ENCODE measurements at regions not wholly inside any gene's neighbourhood (a gene's known extent, or its start where the extent isn't known, plus 50 kb on each side); places are given as distances from the start of the nearest gene placed in this dataset.

DNA sequence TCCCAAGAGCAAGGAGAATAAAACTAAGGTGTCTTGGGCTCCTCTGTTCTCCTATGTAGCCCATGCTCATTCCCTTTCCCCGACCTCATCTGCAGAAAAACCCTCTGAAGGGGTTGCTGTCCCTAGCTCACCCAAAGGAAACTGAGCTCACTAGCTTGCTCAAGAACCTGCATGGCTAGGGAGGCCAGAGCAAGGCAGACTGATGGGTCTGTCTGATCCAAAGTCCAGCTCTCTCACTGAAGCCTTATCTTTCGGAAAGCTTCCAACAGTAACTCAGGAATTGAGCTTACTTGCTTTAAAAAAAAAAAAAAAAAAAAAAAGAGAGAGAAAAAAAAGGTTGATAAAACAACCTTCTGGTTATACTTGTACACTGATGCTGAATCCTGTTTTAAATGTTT is 141.4 kb upstream of the TOPAZ1 start:
- TF ChIP-seq, protein P1, sequence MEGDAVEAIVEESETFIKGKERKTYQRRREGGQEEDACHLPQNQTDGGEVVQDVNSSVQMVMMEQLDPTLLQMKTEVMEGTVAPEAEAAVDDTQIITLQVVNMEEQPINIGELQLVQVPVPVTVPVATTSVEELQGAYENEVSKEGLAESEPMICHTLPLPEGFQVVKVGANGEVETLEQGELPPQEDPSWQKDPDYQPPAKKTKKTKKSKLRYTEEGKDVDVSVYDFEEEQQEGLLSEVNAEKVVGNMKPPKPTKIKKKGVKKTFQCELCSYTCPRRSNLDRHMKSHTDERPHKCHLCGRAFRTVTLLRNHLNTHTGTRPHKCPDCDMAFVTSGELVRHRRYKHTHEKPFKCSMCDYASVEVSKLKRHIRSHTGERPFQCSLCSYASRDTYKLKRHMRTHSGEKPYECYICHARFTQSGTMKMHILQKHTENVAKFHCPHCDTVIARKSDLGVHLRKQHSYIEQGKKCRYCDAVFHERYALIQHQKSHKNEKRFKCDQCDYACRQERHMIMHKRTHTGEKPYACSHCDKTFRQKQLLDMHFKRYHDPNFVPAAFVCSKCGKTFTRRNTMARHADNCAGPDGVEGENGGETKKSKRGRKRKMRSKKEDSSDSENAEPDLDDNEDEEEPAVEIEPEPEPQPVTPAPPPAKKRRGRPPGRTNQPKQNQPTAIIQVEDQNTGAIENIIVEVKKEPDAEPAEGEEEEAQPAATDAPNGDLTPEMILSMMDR (IDR thresholded peaks at IDR 0.05), result no peak
- Histone ChIP-seq H3K4me3 (no peak overlapping the region), H3K27ac (no peak overlapping the region)
- DNase-seq (ENCODE audit: low spot score), result no peak

DNA sequence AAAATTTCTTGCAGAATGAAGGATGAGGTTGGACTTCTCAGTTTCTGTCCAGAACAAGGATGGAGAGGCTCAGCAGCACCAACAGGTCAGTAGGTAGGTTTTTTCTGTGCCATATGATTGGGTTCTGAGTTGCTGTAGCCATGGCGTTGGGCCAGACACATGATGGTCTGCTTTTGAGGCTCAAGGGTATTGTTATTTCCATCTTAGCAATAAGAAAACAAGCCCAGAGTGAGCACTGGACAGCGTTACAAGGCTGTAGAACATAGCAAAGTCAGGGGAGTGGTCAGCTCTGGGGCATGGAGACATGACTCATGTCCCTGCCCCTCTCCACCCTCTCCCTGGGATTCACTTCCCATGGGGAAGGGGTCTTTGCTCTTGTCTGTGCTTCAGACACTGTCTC is 137.6 kb upstream of the TOPAZ1 start:
- Histone ChIP-seq H3K27ac (no peak overlapping the region), H3K4me3 (no peak overlapping the region)
- TF ChIP-seq, protein P1 (IDR thresholded peaks at IDR 0.05), result no peak
- DNase-seq (ENCODE audit: low spot score), result no peak

DNA sequence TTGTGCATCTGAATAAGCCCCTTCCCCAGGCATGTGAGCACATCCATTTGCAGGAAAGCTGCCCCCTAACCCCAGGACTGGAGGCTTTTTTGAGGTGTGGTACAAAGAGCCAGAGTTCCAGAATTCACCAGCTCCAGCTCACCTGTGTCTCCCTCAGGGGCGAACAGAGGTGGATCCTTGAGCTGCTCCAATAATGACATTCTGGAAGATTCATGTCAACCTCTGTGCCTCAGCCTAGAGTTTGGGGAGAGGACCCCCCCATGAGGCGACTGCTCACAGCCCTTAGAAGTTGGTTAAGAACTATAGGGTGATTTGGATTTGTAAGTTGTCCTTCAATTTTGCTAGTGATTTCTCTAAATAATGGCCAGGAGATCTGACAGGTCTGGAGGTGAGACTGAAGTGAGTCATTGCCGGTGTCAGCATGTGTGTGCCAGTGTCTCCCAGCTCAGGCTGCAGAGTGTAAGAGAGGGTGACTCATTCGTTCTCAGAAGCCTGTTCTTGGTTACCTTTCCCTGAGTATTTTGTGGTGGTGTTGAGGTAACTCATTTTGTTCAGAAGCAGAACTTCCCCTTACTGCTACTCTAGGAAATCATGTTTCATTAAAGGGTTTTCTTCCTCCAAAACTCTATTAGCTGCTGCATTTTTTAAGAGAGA is 136.9 kb upstream of the TOPAZ1 start:
- no peak overlapping the region for H3K4me3 ChIP-seq
- DNase-seq (ENCODE audit: low spot score), result no peak
- TF ChIP-seq, protein P1 (IDR thresholded peaks at IDR 0.05), result no peak
- H3K27ac ChIP-seq, result no peak overlapping the region

DNA sequence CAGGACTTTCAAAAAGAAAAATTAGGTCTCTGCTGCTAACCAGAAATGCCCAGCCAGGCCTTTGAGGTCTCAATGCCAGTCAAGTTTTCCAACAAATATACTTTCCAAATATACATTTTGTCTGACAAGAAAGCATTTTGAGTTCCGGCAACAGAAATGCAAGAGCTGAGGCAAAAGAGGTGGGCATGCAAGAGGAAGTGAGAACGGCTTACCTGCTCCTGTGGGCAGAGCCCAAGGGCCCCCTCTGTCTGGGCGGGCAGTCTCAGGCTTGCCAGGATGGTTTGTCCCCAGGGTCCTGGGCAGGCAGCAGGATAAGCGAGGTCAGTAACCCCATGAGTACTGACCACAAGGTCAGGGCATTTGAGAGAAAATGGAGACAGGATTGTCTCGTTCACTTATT is 136.1 kb upstream of the TOPAZ1 start:
- DNase-seq (ENCODE audit: low spot score), result no peak
- Histone ChIP-seq H3K4me3 (no peak overlapping the region), H3K27ac (no peak overlapping the region)
- TF ChIP-seq, protein P1 (IDR thresholded peaks at IDR 0.05), result no peak

DNA sequence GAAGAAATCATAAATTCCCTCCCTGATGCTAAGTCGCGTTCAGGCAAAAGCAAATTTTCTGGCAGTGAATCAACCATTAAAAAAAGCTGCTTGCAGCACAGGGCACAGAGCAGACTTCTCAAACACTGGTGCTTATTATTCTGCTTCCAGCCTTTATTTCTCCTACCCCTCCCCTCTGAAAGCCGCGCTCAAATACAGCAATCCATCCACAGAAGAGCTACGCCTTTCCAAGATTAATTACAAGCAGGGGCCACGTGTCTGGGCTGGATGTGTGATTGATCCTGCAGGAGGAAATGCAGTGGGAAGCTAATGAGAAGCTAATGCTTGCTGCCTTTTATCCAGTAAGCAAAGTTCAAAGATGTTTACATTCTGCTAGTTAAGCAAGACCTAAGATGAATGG is 134.9 kb upstream of the TOPAZ1 start:
- Histone ChIP-seq H3K27ac (no peak overlapping the region), H3K4me3 (no peak overlapping the region)
- TF ChIP-seq, protein P1 (IDR thresholded peaks at IDR 0.05), result no peak
- DNase-seq (ENCODE audit: low spot score), result no peak

DNA sequence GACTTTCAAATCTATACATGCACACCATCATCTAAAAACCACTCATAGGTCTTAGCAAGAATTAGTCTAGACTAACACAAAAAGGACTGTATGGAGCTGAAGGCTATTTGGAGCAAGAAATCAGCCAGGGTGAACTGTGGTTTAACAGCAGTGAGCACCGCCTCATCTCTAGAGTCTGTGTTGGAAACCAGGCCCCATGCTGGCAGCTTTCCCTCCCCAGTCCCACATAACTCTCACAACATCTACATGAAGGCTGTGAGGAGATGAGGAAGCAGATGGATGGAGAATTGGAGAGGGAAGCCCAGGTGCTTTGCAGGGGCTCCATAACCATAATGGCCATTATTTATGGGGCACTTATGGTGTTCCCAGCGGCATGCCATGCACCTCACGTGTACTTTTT is 133.2 kb upstream of the TOPAZ1 start:
- H3K4me3 ChIP-seq, result no peak overlapping the region
- DNase-seq (ENCODE audit: low spot score), result no peak
- TF ChIP-seq, protein P1 (IDR thresholded peaks at IDR 0.05), result no peak
- no peak overlapping the region for H3K27ac ChIP-seq

DNA sequence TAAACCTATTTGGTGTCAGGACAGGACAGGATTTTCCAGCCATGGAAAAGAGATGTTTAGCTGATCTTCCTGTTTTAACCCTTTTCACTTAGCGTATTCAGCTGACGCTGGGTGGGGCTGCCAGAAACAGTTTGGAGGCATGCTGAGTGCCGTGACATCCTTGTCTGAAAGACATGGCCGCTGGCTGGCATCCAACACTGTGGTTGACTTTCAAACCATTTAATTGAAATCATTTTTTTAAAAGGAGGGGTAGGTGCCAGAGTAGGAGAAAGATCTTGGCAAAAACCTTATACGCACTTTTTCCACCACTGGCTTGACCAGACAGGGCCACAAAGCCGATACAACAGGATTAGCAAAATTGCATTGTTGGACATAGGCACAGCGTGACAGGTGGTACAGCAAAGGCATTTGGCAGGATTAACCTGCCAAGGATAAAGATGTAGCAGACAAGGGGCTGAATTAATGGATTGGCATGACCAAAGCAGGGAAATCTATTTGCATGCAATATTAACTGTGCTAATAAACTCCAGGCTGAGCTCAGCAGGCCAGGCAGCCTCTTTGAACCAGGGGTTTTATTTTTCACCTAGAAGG is 131.8 kb upstream of the TOPAZ1 start:
- TF ChIP-seq, protein P1 (IDR thresholded peaks at IDR 0.05), result no peak
- DNase-seq (ENCODE audit: low spot score), result no peak

More for the DNA sequence above, 131.8 kb upstream of the TOPAZ1 start:
- Histone ChIP-seq H3K4me3 (no peak overlapping the region), H3K27ac (no peak overlapping the region)

All from coronary artery (tissue), 2 donors.